HCT116 (cell line): ENCODE measurements at regions not wholly inside any gene's neighbourhood (a gene's known extent, or its start where the extent isn't known, plus 50 kb on each side); places are given as distances from the start of the nearest gene placed in this dataset.

ENCODE experiments used
- ATAC-seq: fragments of 200-7000 bp; cut with Tn5 transposase; 2 replicates; pipeline ENCODE4 v1.9.1; 2020; ENCODE audit warnings: mild to moderate bottlenecking, moderate library complexity
- BruUV-seq: library from RNA; stranded (reverse); fragments of 400-500 nt; replicated peaks from 2 replicates; lab custom pipeline; 2021; lab: Mats Ljungman, UMichigan
- CTCF ChIA-PET: fragments of 300-600 bp; sonication (Branson Sonifier 250); formaldehyde crosslinking; loops from one replicate; lab custom pipeline; 2021; ENCODE audit warnings: antibody characterized with exemption; lab: Charles Lee
- POLR2A ChIA-PET: fragments of 300-600, 350-600 bp; sonication (Branson Sonifier 250); formaldehyde crosslinking; loops from one replicate; lab custom pipeline; 2021; ENCODE audit warnings: antibody characterized with exemption; lab: Charles Lee
- RAD21 ChIA-PET, 2 experiments: fragments of 300-600 bp; sonication (Branson Sonifier 250); formaldehyde crosslinking; loops; one replicate each; lab custom pipeline; 2023; ENCODE audit warnings: low total read pairs in 2 of 2; ENCODE audit not compliant: uncharacterized antibody in 2 of 2, unreplicated experiment in 2 of 2, low non-redundant PET in 1 of 2; lab: Charles Lee
- DNase-seq: peaks from one replicate; pipeline ENCODE4 v3.0.0-alpha.2; 2010; ENCODE audit warnings: low read depth, low spot score
- H2AFZ ChIP-seq: fragments of 200-600 bp; shearing (Covaris generic), sonication (generic); 2 replicates; pipeline ENCODE4 v1.6.1; 2017; ENCODE audit warnings: low read depth, mixed run types, mixed read lengths, antibody characterized with exemption, low read length; ENCODE audit not compliant: poor library complexity, severe bottlenecking
- H3K27ac ChIP-seq: 2 replicates; pipeline ENCODE4 v1.5.1; 2012; ENCODE audit warnings: low read depth, low read length
- H3K27me3 ChIP-seq: fragments of 200-600 bp; sonication (generic); 2 replicates; pipeline ENCODE4 v1.6.1; 2016; ENCODE audit warnings: mixed run types, low read length, mixed read lengths; ENCODE audit not compliant: insufficient read depth
- H3K36me3 ChIP-seq, 2 experiments: fragments of 200-500 bp in 1 of 2; fragments of 200-600 bp in 1 of 2; sonication (Bioruptor generic) in 1 of 2; sonication (generic) in 1 of 2; 2 replicates each; pipeline versions ENCODE4 v1.5.1 to v1.6.1; 2014 to 2016; ENCODE audit warnings: low read length in 2 of 2, inconsistent platforms in 1 of 2, mixed read lengths in 1 of 2, mixed run types in 1 of 2; ENCODE audit not compliant: insufficient read depth in 2 of 2, control insufficient read depth in 1 of 2
- H3K4me1 ChIP-seq, 2 experiments: fragments of 200-600 bp in 1 of 2; sonication (generic) in 1 of 2; 2 replicates each; pipeline versions ENCODE4 v1.5.1 to v1.6.1; 2012 to 2017; ENCODE audit warnings: low read length in 2 of 2, inconsistent platforms in 1 of 2, mild to moderate bottlenecking in 1 of 2, mixed read lengths in 1 of 2, mixed run types in 1 of 2, moderate library complexity in 1 of 2; ENCODE audit not compliant: insufficient read depth in 2 of 2, control insufficient read depth in 1 of 2
- H3K4me2 ChIP-seq: fragments of 200-600 bp; sonication (generic); 2 replicates; pipeline ENCODE4 v1.6.1; 2017; ENCODE audit warnings: mixed run types, low read length, mixed read lengths
- H3K4me3 ChIP-seq, 2 experiments: fragments of 200-600 bp in 1 of 2; sonication (generic) in 1 of 2; replicated peaks in 1 of 2; 2 replicates each; pipeline ENCODE4 v1.5.1; 2011 to 2016; ENCODE audit warnings: low read length in 2 of 2, control low read depth in 1 of 2, low read depth in 1 of 2, mild to moderate bottlenecking in 1 of 2, mixed read lengths in 1 of 2, mixed run types in 1 of 2
- H3K79me2 ChIP-seq: fragments of 200-600 bp; sonication (generic); 2 replicates; pipeline ENCODE4 v1.6.1; 2017; ENCODE audit warnings: mild to moderate bottlenecking, mixed run types, low read length, moderate library complexity, mixed read lengths; ENCODE audit not compliant: insufficient read depth
- H3K9ac ChIP-seq: fragments of 200-600 bp; sonication (generic); 2 replicates; pipeline ENCODE4 v1.6.1; 2016; ENCODE audit warnings: low read length, mixed read lengths
- H3K9me2 ChIP-seq: fragments of 200-600 bp; sonication (generic), shearing (Covaris generic); 2 replicates; pipeline ENCODE4 v1.6.1; 2017; ENCODE audit warnings: mixed run types, mild to moderate bottlenecking, moderate library complexity; ENCODE audit not compliant: insufficient read depth
- H3K9me3 ChIP-seq, 2 experiments: fragments of 200-500 bp in 1 of 2; fragments of 200-600 bp in 1 of 2; sonication (Bioruptor generic) in 1 of 2; sonication (generic) in 1 of 2; 2 replicates each; pipeline ENCODE4 v1.6.1; 2014 to 2017; ENCODE audit warnings: low read length in 2 of 2, mixed read lengths in 2 of 2, inconsistent platforms in 1 of 2, low read depth in 1 of 2, mild to moderate bottlenecking in 1 of 2, mixed run types in 1 of 2, moderate library complexity in 1 of 2; ENCODE audit not compliant: control insufficient read depth in 1 of 2, insufficient read depth in 1 of 2
- H4K20me1 ChIP-seq: fragments of 200-600 bp; sonication (generic), shearing (Covaris generic); 2 replicates; pipeline ENCODE4 v1.6.1; 2017; ENCODE audit warnings: mixed run types, mild to moderate bottlenecking, moderate library complexity; ENCODE audit not compliant: insufficient read depth
- ATF3 ChIP-seq: IDR thresholded peaks from 2 replicates; pipeline ENCODE4 v1.6.1; 2012
- CBX3 ChIP-seq: IDR thresholded peaks from 2 replicates; pipeline ENCODE4 v1.6.1; 2012; ENCODE audit warnings: low read depth
- CTCF ChIP-seq, 3 experiments: fragments of 200-600 bp in 1 of 3; sonication (generic) in 1 of 3; IDR thresholded peaks in 2 of 3; conservative IDR thresholded peaks in 1 of 3; 2 replicates each; pipeline ENCODE4 v1.5.1; 2012 to 2017; ENCODE audit warnings: low read depth in 2 of 3, low read length in 2 of 3, antibody characterized with exemption in 1 of 3, borderline replicate concordance in 1 of 3, control low read depth in 1 of 3, mild to moderate bottlenecking in 1 of 3, mixed read lengths in 1 of 3, mixed run types in 1 of 3, moderate library complexity in 1 of 3; ENCODE audit not compliant: insufficient read depth in 1 of 3
- EGR1 ChIP-seq: IDR thresholded peaks from 2 replicates; pipeline ENCODE4 v1.6.1; 2012; ENCODE audit warnings: low read depth
- ELF1 ChIP-seq: IDR thresholded peaks from 2 replicates; pipeline ENCODE4 v1.6.1; 2012; ENCODE audit warnings: low read depth, borderline replicate concordance
- EZH2phosphoT487 ChIP-seq: fragments of 200-600 bp; IDR thresholded peaks from 2 replicates; pipeline ENCODE4 v1.6.1; 2018; ENCODE audit warnings: antibody characterized with exemption, borderline replicate concordance
- FOSL1 ChIP-seq: IDR thresholded peaks from 2 replicates; pipeline ENCODE4 v1.6.1; 2012; ENCODE audit warnings: low read depth
- JUND ChIP-seq: IDR thresholded peaks from 2 replicates; pipeline ENCODE4 v1.6.1; 2012
- MAX ChIP-seq: IDR thresholded peaks from 2 replicates; pipeline ENCODE4 v1.6.1; 2012
- POLR2A ChIP-seq: IDR thresholded peaks from 2 replicates; pipeline ENCODE4 v1.7.0; 2011; ENCODE audit warnings: borderline replicate concordance; ENCODE audit not compliant: insufficient read depth, insufficient read length; ENCODE audit errors: extremely low read depth
- POLR2AphosphoS5 ChIP-seq: IDR thresholded peaks from 2 replicates; pipeline ENCODE4 v1.6.1; 2011; ENCODE audit warnings: mild to moderate bottlenecking, low read depth, low read length, moderate library complexity
- RAD21 ChIP-seq: IDR thresholded peaks from 2 replicates; pipeline ENCODE4 v1.6.1; 2012; ENCODE audit warnings: low read depth, mild to moderate bottlenecking
- REST ChIP-seq: IDR thresholded peaks from 2 replicates; pipeline ENCODE4 v1.6.1; 2012; ENCODE audit warnings: low read depth
- SP1 ChIP-seq: IDR thresholded peaks from 2 replicates; pipeline ENCODE4 v1.6.1; 2012; ENCODE audit warnings: low read depth
- SRF ChIP-seq: IDR thresholded peaks from 2 replicates; pipeline ENCODE4 v1.6.1; 2012; ENCODE audit warnings: low read depth
- TCF7L2 ChIP-seq: IDR thresholded peaks from 2 replicates; pipeline ENCODE4 v1.7.0; 2011; ENCODE audit warnings: borderline replicate concordance, inconsistent platforms; ENCODE audit not compliant: insufficient read depth, insufficient read length; ENCODE audit errors: extremely low read depth
- ZBTB33 ChIP-seq: IDR thresholded peaks from 2 replicates; pipeline ENCODE4 v1.6.1; 2011; ENCODE audit warnings: mild to moderate bottlenecking, low read length, moderate library complexity; ENCODE audit not compliant: insufficient replicate concordance; ENCODE audit errors: extremely low read depth
- ZFX ChIP-seq: fragments of 450-650 bp; IDR thresholded peaks from 2 replicates; pipeline ENCODE4 v1.6.1; 2017
- ZNF274 ChIP-seq: fragments of 200-500 bp; sonication (Bioruptor generic); IDR thresholded peaks from 2 replicates; pipeline ENCODE4 v1.6.1; 2014; ENCODE audit warnings: mild to moderate bottlenecking, low read depth, low read length, inconsistent platforms
- intact Hi-C: fragments of 100-400 bp; cut with micrococcal nuclease; formaldehyde crosslinking; loops from 2 replicates; pipeline ENCODE4 v1.10.0; 2022

- Histone ChIP-seq H3K9me2 (no peaks in the 10 kb centered on the region), H3K4me2 (no peak overlapping the region), H3K4me1 (no peaks in the 10 kb centered on the region), H4K20me1 (no peaks in the 10 kb centered on the region), H3K79me2 (no peaks in the 10 kb centered on the region), H3K27ac (no peak overlapping the region), H3K9ac (no peak overlapping the region), H2AFZ (no peak overlapping the region), H3K27me3 (no peaks in the 10 kb centered on the region), H3K36me3 (no peaks in the 10 kb centered on the region), H3K4me3 (no peak overlapping the region), H3K9me3 (no peaks in the 10 kb centered on the region)
- intact Hi-C loops, result no loop called here
- POLR2A ChIA-PET, result no interaction called here
- CTCF ChIA-PET, result no interaction called here
- DNase-seq (no peak), ATAC-seq (no peak)
- RAD21 ChIA-PET, result no interaction called here
- BruUV-seq, result no TSS peak
- TF ChIP-seq SP1, result no peak
- no peak for TF ChIP-seq SRF
- no peak for TF ChIP-seq CBX3
- no peak for TF ChIP-seq ZFX
- TF ChIP-seq ATF3, result no peak
- no peak for TF ChIP-seq RAD21
- TF ChIP-seq EGR1, result no peak
- TF ChIP-seq JUND, result no peak
- no peak for TF ChIP-seq TCF7L2
- no peak for TF ChIP-seq POLR2AphosphoS5
- no peak for TF ChIP-seq MAX
- TF ChIP-seq POLR2A, result no peak
- TF ChIP-seq EZH2phosphoT487, result no peak
- no peak for TF ChIP-seq FOSL1
- no peak for TF ChIP-seq REST
- TF ChIP-seq ZBTB33, result no peak
- TF ChIP-seq CTCF (IDR thresholded peaks at IDR 0.05 in 2 of 3, conservative IDR thresholded peaks at IDR 0.05 in 1 of 3; ENCODE audit: borderline replicate concordance in 1 of 3, insufficient read depth in 1 of 3, low read depth in 2 of 3, low read length in 2 of 3), result no peak
- TF ChIP-seq ELF1, result no peak
- no peak for TF ChIP-seq ZNF274
Observed at GRCh38 chr13:78176880-78177279, 258.2 kb upstream of the EDNRB start.
